ENCODE measurements at regions not wholly inside any gene's neighbourhood (a gene's known extent, or its start where the extent isn't known, plus 50 kb on each side); places are given as distances from the start of the nearest gene placed in this dataset.

DNA sequence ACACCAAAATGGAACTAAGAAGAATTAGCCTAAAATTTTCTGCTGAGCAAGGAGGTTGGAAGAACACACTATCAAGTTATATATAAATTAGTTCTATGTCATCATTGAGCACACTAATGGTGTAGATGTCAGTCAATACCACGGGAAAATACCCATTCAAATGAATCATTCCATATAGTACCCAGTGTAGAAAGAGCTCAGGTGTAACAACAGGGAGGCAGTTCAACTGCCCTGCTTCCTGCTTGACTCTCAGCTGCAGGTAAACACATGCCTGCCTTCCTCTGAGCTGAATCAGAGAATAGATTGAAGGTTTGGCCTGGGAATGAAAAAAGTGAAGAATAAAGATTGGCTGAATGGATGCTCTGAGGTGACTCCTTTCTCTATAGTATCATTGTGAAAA is 1088.0 kb downstream of the AGBL1 start:
- TF ChIP-seq, protein P1, sequence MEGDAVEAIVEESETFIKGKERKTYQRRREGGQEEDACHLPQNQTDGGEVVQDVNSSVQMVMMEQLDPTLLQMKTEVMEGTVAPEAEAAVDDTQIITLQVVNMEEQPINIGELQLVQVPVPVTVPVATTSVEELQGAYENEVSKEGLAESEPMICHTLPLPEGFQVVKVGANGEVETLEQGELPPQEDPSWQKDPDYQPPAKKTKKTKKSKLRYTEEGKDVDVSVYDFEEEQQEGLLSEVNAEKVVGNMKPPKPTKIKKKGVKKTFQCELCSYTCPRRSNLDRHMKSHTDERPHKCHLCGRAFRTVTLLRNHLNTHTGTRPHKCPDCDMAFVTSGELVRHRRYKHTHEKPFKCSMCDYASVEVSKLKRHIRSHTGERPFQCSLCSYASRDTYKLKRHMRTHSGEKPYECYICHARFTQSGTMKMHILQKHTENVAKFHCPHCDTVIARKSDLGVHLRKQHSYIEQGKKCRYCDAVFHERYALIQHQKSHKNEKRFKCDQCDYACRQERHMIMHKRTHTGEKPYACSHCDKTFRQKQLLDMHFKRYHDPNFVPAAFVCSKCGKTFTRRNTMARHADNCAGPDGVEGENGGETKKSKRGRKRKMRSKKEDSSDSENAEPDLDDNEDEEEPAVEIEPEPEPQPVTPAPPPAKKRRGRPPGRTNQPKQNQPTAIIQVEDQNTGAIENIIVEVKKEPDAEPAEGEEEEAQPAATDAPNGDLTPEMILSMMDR (conservative IDR thresholded peaks at IDR 0.05 in 1 of 2, IDR thresholded peaks at IDR 0.05 in 1 of 2; ENCODE audit: extremely low read depth in 1 of 2, insufficient read depth in 1 of 2, low read depth in 1 of 2, low read length in 2 of 2), result no peak
- no peak for TF ChIP-seq EZH2 (IDR thresholded peaks at IDR 0.05; ENCODE audit: borderline replicate concordance, low read length)

Measured in mammary epithelial cell (primary cell).